ENCODE measurements at regions not wholly inside any gene's neighbourhood (a gene's known extent, or its start where the extent isn't known, plus 50 kb on each side); places are given as distances from the start of the nearest gene placed in this dataset.

DNA sequence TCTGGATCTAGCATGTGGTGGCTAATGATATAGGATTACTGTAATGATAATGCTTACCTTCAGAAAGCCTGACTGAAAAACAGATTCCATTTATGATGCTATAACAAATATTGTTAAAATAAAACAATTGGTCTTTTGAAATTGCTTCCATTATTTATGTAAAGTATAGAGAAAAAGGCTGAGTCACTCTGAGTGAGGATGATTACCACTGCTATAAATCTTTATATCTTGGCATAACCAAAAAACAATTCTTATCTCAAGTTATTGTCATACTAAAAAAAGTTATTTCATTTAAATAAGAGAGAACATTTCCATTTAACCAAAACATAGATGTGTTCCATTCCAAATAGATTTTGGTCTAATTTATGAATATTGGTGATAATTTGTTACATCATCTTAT, 53.0 kb upstream of the DST start:
- Histone ChIP-seq H3K9me3 (ENCODE audit: control insufficient read depth, low read length) (no peaks in the 10 kb centered on the region), H3K27ac (ENCODE audit: insufficient read depth, low read length, poor library complexity, severe bottlenecking) (no peak overlapping the region), H3K36me3 (ENCODE audit: control insufficient read depth, insufficient read depth, low read length) (no peaks in the 10 kb centered on the region), H3K27me3 (replicated peaks; ENCODE audit: control insufficient read depth, insufficient read depth, low read length, poor library complexity, severe bottlenecking) (no peaks in the 10 kb centered on the region), H3K4me1 (ENCODE audit: control insufficient read depth, insufficient read depth, low read length, poor library complexity, severe bottlenecking) (no peaks in the 10 kb centered on the region), H3K4me3 (ENCODE audit: insufficient read depth, low read depth, low read length, poor library complexity, severe bottlenecking) (no peak overlapping the region)
- DNase-seq: no peak

DNA sequence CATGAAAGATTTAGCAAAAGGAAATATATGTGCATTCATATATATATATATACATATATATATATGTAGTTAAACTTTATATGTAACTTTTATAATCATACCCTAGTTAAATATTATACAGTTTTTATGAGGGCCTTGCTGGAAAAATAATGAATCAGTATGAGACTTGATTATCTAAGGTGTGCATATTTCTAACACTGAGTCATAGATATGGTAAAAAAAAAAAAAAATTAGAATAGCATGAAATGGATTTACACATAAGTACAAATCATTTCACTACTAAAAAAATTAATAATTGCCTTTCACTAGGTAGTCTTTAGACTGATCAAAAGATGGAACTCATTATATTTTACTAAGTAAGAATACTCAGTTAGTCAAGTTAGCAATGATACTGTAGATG, 51.3 kb upstream of the DST start:
- Histone ChIP-seq H3K27me3 (replicated peaks; ENCODE audit: control insufficient read depth, insufficient read depth, low read length, poor library complexity, severe bottlenecking) (no peaks in the 10 kb centered on the region), H3K27ac (ENCODE audit: insufficient read depth, low read length, poor library complexity, severe bottlenecking) (no peak overlapping the region)

GRCh38 chr6:56693246-56693607, 50.5 kb upstream of the DST start:
- no peak overlapping the region for H3K27ac ChIP-seq (ENCODE audit: insufficient read depth, low read length, poor library complexity, severe bottlenecking)
- no peaks in the 10 kb centered on the region for H3K36me3 ChIP-seq (ENCODE audit: control insufficient read depth, insufficient read depth, low read length)
- no peak for DNase-seq
- no peaks in the 10 kb centered on the region for H3K4me1 ChIP-seq (ENCODE audit: control insufficient read depth, insufficient read depth, low read length, poor library complexity, severe bottlenecking)
- no peaks in the 10 kb centered on the region for H3K27me3 ChIP-seq (replicated peaks; ENCODE audit: control insufficient read depth, insufficient read depth, low read length, poor library complexity, severe bottlenecking)
- no peaks in the 10 kb centered on the region for H3K9me3 ChIP-seq (ENCODE audit: control insufficient read depth, low read length)
- H3K4me3 ChIP-seq (ENCODE audit: insufficient read depth, low read depth, low read length, poor library complexity, severe bottlenecking): no peak overlapping the region

More for the DNA sequence above, 51.3 kb upstream of the DST start:
- no peak for DNase-seq
- no peak overlapping the region for H3K4me3 ChIP-seq (ENCODE audit: insufficient read depth, low read depth, low read length, poor library complexity, severe bottlenecking)
- H3K4me1 ChIP-seq (ENCODE audit: control insufficient read depth, insufficient read depth, low read length, poor library complexity, severe bottlenecking): no peaks in the 10 kb centered on the region
- no peaks in the 10 kb centered on the region for H3K9me3 ChIP-seq (ENCODE audit: control insufficient read depth, low read length)
- H3K36me3 ChIP-seq (ENCODE audit: control insufficient read depth, insufficient read depth, low read length): no peaks in the 10 kb centered on the region

- Histone ChIP-seq H3K27ac (ENCODE audit: insufficient read depth, low read length, poor library complexity, severe bottlenecking) (no peak overlapping the region), H3K36me3 (ENCODE audit: control insufficient read depth, insufficient read depth, low read length) (no peaks in the 10 kb centered on the region)
- DNase-seq: no peak
Observed at GRCh38 chr6:56692523-56693245, 50.0 kb upstream of the DST start.

More at GRCh38 chr6:56692523-56693245, 50.0 kb upstream of the DST start:
- Histone ChIP-seq H3K27me3 (replicated peaks; ENCODE audit: control insufficient read depth, insufficient read depth, low read length, poor library complexity, severe bottlenecking) (no peaks in the 10 kb centered on the region), H3K4me3 (ENCODE audit: insufficient read depth, low read depth, low read length, poor library complexity, severe bottlenecking) (no peak overlapping the region), H3K4me1 (ENCODE audit: control insufficient read depth, insufficient read depth, low read length, poor library complexity, severe bottlenecking) (no peaks in the 10 kb centered on the region), H3K9me3 (ENCODE audit: control insufficient read depth, low read length) (no peaks in the 10 kb centered on the region)

Measured in effector memory CD4-positive, alpha-beta T cell (primary cell).